Mucosa of stomach (tissue), 1 donor: ENCODE measurements at regions not wholly inside any gene's neighbourhood (a gene's known extent, or its start where the extent isn't known, plus 50 kb on each side); places are given as distances from the start of the nearest gene placed in this dataset.

ENCODE experiments used
- H3K27me3 ChIP-seq: one replicate; pipeline ENCODE4 v1.7.0; 2013; ENCODE audit warnings: mild to moderate bottlenecking, low read length; ENCODE audit not compliant: control insufficient read depth, insufficient read depth
- H3K36me3 ChIP-seq: one replicate; pipeline ENCODE4 v1.7.0; 2013; ENCODE audit warnings: low read length; ENCODE audit not compliant: control insufficient read depth, insufficient read depth
- H3K4me1 ChIP-seq: one replicate; pipeline ENCODE4 v1.7.0; 2013; ENCODE audit warnings: mild to moderate bottlenecking, low read length; ENCODE audit not compliant: control insufficient read depth, insufficient read depth
- H3K4me3 ChIP-seq: one replicate; pipeline ENCODE4 v1.7.0; 2013; ENCODE audit warnings: low read length
- H3K9ac ChIP-seq: one replicate; pipeline ENCODE4 v1.7.0; 2013; ENCODE audit warnings: mild to moderate bottlenecking, low read length, moderate library complexity
- H3K9me3 ChIP-seq: one replicate; pipeline ENCODE4 v1.7.0; 2013; ENCODE audit warnings: mild to moderate bottlenecking, low read length, moderate library complexity; ENCODE audit not compliant: control insufficient read depth
- donor health status: Pancreatic carcinoma.

DNA sequence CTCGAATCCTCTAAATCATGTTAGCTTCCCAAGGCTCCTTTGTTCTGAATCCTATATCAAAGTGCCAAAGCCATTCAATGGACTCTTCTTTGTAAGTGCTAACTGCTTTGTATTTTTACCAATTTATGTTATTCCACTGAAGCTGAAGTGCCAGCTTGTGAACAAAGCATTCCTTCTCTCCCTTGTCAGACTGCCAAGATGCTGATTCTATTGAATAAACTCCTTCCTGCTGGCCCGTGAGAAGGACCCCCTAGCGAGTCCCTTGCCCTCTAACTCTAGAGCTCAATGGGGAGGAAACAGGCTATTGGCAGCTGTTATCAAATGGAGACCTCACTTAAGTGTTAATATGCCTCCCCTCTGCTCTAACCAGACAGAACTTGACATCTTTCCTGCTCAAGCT lies 1097.9 kb upstream of the CNTNAP5 start:
- H3K9ac ChIP-seq = no peak overlapping the region
- H3K4me3 ChIP-seq = no peak overlapping the region
- no peaks in the 10 kb centered on the region for H3K27me3 ChIP-seq
- no peaks in the 10 kb centered on the region for H3K4me1 ChIP-seq
- peaks cover 5% of the 10 kb centered on the region for H3K9me3 ChIP-seq
- no peaks in the 10 kb centered on the region for H3K36me3 ChIP-seq

DNA sequence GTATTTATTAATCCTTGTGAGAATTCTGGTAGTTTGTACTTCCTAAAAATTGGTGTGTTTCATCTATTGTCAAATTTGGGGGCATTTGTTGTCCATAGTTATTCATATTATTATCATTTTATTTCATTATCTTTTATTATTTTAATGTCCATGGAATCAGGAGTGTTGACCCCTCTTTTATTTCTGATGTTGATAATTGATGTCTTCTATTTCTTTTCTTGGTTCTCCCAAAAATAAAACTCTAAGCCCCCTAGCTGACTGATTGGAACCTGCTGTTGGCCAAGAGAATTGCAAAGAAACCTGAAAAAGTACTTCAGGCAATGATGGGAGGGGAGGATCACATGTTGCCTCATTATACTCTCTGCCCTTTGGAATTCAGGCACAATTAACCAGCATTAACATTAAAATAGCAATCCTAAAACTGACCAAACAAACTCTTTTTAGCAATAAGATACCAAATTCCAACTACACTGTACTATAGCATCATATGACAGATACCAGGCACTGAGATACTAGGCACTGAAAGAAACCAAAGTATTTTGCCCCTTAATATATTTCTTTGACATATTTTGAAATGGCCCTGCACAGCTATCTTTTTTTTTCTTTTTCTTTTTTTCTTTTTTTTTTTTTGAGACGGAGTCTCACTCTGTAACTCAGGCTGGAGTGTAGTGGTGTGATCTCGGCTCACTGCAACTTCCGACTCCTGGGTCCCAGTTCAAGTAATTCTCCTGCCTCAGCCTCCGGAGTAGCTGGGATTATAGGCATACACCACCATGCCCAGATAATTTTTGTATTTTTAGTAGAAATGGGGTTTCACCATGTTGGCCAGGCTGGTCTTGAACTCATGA lies 1097.2 kb upstream of the CNTNAP5 start:
- Histone ChIP-seq H3K9ac (no peak overlapping the region), H3K4me3 (no peak overlapping the region), H3K9me3 (peaks cover 5% of the 10 kb centered on the region), H3K36me3 (no peaks in the 10 kb centered on the region), H3K4me1 (no peaks in the 10 kb centered on the region), H3K27me3 (no peaks in the 10 kb centered on the region)

DNA sequence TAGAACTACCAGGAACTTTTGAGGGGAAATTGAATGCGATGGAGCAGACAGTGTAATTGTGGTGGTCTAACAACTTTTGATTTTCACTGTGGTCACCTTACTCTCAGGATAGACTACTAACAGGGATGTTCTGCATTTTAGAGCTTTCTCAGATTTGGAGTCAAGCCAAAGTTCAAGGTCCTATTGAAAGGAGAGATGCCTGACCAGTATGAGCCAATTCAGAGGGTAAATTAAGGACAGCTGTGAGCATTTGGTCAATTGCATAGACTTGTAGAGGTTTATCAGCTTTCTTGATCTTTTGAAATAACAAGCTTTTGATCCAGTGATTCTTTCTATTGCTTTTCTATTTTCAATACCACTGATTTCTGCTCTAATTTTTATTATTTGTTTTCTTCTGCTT lies 1095.7 kb upstream of the CNTNAP5 start:
- Histone ChIP-seq H3K9ac (no peak overlapping the region), H3K4me3 (no peak overlapping the region), H3K9me3 (peaks cover 5% of the 10 kb centered on the region), H3K27me3 (no peaks in the 10 kb centered on the region), H3K36me3 (no peaks in the 10 kb centered on the region), H3K4me1 (no peaks in the 10 kb centered on the region)

DNA sequence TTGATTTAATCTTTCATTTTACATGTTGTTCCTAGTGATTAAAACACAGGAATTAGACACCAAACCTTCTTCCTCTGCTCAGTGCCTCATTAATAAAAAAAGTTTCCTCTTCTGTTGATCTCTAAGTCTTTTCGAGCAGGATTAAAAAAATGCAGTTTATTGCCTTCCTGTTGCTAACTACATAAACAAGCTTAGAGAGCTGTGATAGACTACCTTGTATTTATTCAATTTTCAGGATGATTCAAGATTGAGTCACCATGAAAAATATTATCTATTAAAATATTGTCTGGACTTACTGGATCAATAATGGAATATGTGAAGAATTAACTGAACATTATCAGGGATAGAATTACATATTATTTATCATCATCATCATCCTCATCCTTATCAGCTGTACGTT lies 1089.6 kb upstream of the CNTNAP5 start:
- H3K4me1 ChIP-seq = no peaks in the 10 kb centered on the region
- no peaks in the 10 kb centered on the region for H3K27me3 ChIP-seq
- no peaks in the 10 kb centered on the region for H3K9me3 ChIP-seq
- no peak overlapping the region for H3K9ac ChIP-seq
- no peaks in the 10 kb centered on the region for H3K36me3 ChIP-seq
- no peak overlapping the region for H3K4me3 ChIP-seq

DNA sequence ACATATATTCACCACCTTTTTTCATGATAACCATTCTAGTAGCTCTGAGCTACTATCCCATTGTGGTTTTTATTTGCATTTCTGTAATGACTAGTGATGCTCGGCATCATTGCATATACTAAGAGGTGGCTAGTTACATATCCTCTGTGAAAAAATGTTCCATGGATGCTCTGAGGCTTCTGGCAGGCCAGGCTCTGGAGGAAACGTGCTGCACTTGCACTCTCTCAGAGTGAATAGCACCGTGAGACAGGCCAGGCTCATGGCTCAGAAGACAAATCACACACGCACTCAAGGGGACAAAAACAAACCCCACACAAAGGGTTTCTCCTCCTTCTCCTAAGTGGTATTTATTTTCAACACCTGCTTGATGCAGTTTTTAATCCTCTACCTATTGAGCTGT lies 1085.3 kb upstream of the CNTNAP5 start:
- Histone ChIP-seq H3K9ac (no peak overlapping the region), H3K9me3 (no peaks in the 10 kb centered on the region), H3K4me3 (no peak overlapping the region), H3K36me3 (no peaks in the 10 kb centered on the region), H3K27me3 (no peaks in the 10 kb centered on the region), H3K4me1 (no peaks in the 10 kb centered on the region)

DNA sequence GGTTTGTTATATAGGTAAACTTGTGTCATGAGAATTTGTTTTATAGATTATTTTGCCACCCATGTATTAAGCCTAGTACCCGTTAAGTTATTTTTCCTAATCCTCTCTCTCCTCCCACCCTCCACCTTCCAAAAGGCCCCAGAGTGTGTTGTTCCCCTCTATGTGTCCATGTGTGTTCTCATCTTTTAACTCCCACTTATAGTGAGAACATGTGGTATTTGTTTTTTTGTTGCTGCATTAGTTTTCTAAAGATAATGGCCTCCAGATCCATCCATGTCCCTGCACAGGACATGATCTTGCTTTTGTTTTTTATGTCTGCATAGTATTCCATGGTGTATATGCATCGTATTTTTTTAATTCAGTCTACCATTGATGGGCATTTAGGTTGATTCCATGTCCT lies 1075.6 kb upstream of the CNTNAP5 start:
- Histone ChIP-seq H3K27me3 (no peaks in the 10 kb centered on the region), H3K4me3 (no peak overlapping the region), H3K9ac (no peak overlapping the region), H3K36me3 (no peaks in the 10 kb centered on the region), H3K4me1 (no peaks in the 10 kb centered on the region), H3K9me3 (no peaks in the 10 kb centered on the region)

DNA sequence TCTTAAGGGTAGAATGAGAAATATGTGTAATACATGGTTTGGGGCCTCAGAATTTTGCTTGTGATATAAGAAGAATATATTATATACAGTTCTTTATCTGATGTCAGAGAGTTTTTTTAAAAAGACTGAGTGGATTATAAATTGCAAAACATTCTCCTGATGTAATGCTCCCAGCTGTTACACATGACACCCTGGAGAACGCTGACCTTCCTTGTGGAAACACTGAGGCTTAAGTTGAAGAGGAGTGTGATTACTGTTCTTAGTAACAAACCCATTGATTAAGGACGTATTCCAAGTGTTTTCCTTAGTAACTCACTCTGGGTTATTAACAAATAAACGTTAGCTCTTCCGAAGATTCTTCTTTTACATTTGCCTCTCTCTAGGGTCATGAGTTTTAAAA lies 1069.3 kb upstream of the CNTNAP5 start:
- no peaks in the 10 kb centered on the region for H3K9me3 ChIP-seq
- H3K36me3 ChIP-seq = no peaks in the 10 kb centered on the region
- H3K27me3 ChIP-seq = no peaks in the 10 kb centered on the region
- no peaks in the 10 kb centered on the region for H3K4me1 ChIP-seq
- H3K9ac ChIP-seq = no peak overlapping the region
- H3K4me3 ChIP-seq = no peak overlapping the region

DNA sequence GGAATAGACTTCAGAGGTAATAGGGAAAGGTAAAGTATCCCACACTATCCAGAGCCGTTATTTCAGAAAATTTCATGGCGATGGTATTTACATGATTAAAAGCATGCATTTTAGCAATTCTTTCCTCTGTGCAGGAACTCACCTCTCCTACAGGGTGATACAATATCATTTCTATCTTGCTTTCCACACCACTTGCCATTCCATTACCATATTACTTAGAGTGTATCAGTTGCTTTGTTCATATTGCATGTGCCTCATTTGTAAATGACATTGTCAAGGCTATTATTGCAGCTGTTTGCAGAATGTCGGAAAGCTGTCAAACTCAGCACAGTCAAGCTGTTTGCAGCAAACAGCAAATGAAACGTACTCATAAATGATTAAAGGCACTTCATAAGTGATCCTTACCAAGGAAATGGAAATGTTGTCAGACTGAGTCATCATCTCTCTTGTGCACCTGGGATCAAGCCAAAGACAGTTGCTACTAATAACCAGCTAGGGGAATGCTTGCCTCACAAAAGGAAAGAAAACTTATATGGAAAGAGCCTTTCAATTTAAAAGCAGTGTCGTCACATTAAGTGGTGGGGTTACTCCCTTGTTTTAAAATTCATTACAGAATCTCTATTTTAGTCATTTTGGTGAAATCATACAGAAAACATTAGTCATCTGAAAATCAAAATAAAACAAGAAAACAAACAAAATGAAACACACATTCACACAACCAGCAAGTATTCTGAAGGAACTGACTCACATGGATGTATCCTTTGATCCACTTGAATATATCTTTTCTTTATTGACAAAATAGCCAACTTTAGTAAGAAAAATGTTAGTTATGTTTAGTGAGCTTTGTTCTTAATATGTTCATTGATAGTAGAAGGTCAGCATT lies 1064.1 kb upstream of the CNTNAP5 start:
- Histone ChIP-seq H3K36me3 (no peaks in the 10 kb centered on the region), H3K9me3 (no peaks in the 10 kb centered on the region), H3K4me3 (no peak overlapping the region), H3K27me3 (no peaks in the 10 kb centered on the region), H3K4me1 (no peaks in the 10 kb centered on the region), H3K9ac (no peak overlapping the region)

DNA sequence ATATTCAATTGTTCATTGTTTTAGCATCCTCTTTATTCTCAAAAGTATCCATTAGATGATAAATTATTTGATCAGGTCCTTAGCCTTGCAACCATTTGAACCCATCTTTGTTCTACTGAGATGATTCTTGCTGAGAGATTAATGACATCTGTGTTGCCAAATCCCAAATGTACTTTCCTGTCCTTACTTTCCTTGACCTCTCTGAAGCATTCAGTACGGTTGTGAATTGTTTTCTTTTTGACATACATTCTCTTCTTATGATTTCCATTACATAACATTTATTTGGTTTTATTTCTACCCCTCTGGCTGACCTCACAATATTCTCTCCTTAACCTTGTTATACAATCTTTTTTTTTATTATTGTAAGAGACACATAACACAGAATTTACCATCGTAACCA lies 1058.6 kb upstream of the CNTNAP5 start:
- H3K27me3 ChIP-seq = no peaks in the 10 kb centered on the region
- no peaks in the 10 kb centered on the region for H3K36me3 ChIP-seq
- no peak overlapping the region for H3K4me3 ChIP-seq
- no peaks in the 10 kb centered on the region for H3K4me1 ChIP-seq
- H3K9me3 ChIP-seq = no peaks in the 10 kb centered on the region
- no peak overlapping the region for H3K9ac ChIP-seq

DNA sequence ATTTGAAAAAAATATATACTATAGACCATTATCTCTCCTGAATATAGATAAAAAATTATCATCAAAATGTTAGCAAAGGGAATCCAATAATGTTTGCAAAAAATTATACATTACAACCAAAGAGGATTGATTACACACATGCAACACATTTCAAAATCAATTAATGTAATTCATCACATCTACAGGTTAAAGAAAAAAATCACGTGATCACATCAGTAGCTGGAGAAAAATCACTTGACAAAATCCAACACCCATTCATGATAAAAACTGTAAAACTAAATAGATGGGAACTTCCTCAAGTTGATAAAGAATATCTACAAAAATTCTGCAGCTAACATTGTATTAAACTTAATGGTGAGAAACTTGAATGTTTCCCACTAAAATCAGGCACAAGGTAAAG lies 1047.5 kb upstream of the CNTNAP5 start:
- H3K4me3 ChIP-seq = no peak overlapping the region
- H3K9me3 ChIP-seq = no peaks in the 10 kb centered on the region
- H3K4me1 ChIP-seq = no peaks in the 10 kb centered on the region
- H3K27me3 ChIP-seq = no peaks in the 10 kb centered on the region
- H3K9ac ChIP-seq = no peak overlapping the region
- H3K36me3 ChIP-seq = no peaks in the 10 kb centered on the region

DNA sequence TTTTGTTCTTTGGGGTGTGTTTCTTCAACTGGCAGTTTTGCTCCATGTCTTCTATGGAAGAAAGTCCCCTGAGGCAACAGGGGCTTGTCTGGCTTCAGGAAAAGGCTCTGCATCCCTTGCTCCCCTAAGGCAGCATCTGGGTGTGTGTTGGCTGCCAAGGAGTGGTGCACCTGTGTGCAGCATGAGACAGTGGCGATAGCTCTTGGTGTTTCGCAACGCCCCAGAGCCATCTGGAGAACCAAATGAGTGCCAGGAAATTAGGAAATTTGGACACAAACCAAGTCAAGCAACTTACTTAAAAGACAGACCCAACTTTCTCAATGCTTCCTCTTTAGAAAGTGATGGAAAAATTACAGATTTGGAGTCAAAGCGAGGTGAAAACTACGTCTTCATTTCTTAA lies 1044.4 kb upstream of the CNTNAP5 start:
- Histone ChIP-seq H3K9ac (no peak overlapping the region), H3K36me3 (no peaks in the 10 kb centered on the region), H3K27me3 (no peaks in the 10 kb centered on the region), H3K4me3 (no peak overlapping the region), H3K4me1 (no peaks in the 10 kb centered on the region), H3K9me3 (no peaks in the 10 kb centered on the region)

DNA sequence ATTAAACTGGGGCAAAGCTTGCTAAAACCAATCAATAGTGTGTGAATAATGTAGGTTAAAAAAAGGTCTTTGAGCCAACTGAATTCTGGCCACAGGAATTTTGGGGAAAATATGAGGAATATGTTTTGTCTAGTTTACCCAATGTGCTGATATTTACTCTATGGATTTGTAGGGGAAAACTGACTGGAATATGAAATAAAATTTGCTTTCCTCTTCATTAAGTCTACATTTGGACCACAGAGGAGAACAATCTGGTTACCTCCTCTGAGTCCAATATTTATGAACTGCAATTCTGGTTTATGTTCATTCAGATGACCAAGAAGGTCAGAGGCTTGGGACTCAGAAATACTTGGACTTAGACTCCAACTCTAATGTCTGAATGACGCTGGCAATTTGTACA lies 1042.2 kb upstream of the CNTNAP5 start:
- H3K9me3 ChIP-seq = no peaks in the 10 kb centered on the region
- H3K36me3 ChIP-seq = no peaks in the 10 kb centered on the region
- H3K27me3 ChIP-seq = no peaks in the 10 kb centered on the region
- H3K4me1 ChIP-seq = no peaks in the 10 kb centered on the region
- H3K9ac ChIP-seq = no peak overlapping the region
- no peak overlapping the region for H3K4me3 ChIP-seq
